HL-60 (cell line): ENCODE measurements at regions not wholly inside any gene's neighbourhood (a gene's known extent, or its start where the extent isn't known, plus 50 kb on each side); places are given as distances from the start of the nearest gene placed in this dataset.

ENCODE experiments used
- CTCF ChIP-seq: IDR thresholded peaks from one replicate; pipeline ENCODE4 v1.5.1; 2011; ENCODE audit warnings: low read length, control low read depth, inconsistent platforms; ENCODE audit not compliant: insufficient read depth
- POLR2AphosphoS5 ChIP-seq: IDR thresholded peaks from 2 replicates; pipeline ENCODE4 v1.6.1; 2012; ENCODE audit warnings: low read depth
- TF ChIP-seq, protein P1 (sequence below): IDR thresholded peaks from 2 replicates; pipeline ENCODE4 v1.6.1; 2012; ENCODE audit warnings: low read depth; ENCODE audit not compliant: insufficient replicate concordance

- TF ChIP-seq, protein P1, sequence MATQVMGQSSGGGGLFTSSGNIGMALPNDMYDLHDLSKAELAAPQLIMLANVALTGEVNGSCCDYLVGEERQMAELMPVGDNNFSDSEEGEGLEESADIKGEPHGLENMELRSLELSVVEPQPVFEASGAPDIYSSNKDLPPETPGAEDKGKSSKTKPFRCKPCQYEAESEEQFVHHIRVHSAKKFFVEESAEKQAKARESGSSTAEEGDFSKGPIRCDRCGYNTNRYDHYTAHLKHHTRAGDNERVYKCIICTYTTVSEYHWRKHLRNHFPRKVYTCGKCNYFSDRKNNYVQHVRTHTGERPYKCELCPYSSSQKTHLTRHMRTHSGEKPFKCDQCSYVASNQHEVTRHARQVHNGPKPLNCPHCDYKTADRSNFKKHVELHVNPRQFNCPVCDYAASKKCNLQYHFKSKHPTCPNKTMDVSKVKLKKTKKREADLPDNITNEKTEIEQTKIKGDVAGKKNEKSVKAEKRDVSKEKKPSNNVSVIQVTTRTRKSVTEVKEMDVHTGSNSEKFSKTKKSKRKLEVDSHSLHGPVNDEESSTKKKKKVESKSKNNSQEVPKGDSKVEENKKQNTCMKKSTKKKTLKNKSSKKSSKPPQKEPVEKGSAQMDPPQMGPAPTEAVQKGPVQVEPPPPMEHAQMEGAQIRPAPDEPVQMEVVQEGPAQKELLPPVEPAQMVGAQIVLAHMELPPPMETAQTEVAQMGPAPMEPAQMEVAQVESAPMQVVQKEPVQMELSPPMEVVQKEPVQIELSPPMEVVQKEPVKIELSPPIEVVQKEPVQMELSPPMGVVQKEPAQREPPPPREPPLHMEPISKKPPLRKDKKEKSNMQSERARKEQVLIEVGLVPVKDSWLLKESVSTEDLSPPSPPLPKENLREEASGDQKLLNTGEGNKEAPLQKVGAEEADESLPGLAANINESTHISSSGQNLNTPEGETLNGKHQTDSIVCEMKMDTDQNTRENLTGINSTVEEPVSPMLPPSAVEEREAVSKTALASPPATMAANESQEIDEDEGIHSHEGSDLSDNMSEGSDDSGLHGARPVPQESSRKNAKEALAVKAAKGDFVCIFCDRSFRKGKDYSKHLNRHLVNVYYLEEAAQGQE: no peak
- TF ChIP-seq CTCF: no peak
- no peak for TF ChIP-seq POLR2AphosphoS5
These were observed 554.0 kb upstream of the ZFHX3 start for GRCh38 chr16:73601911-73602310.
